NCI-H2196 treated with DMSO at 0.1 percent for 48 hours (cell line): ENCODE measurements at regions not wholly inside any gene's neighbourhood (a gene's known extent, or its start where the extent isn't known, plus 50 kb on each side); places are given as distances from the start of the nearest gene placed in this dataset.

ENCODE experiments used
- DNase-seq: peaks from one replicate; lab custom pipeline; 2025; ENCODE audit not compliant: unreplicated experiment; lab: John Stamatoyannopoulos, UW

- DNase-seq: no peak
These were observed 76.1 kb upstream of the IRF2BP2 start for GRCh38 chr1:234686035-234686434.

DNA sequence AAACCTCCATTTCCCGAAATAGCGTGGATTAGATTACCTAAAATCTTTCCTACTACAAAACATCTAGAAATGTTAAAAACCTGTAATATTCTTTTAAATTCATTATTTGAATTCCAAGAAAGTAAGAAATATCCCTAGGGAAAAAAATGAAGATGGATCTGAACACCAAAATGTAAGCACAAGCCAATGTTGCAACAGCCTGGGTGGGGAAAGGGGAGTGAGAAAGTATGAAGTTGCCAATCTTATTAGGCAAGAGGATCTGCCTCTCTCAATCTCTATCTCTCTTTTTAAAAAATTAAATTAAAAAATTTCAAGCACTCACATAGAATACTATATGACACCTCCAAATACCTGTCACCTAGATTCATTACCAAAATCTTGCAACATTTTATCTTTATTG, 74.9 kb upstream of the IRF2BP2 start:
- no peak for DNase-seq

- DNase-seq: no peak
These were observed 74.1 kb upstream of the IRF2BP2 start for GRCh38 chr1:234683861-234684632.

GRCh38 chr1:234683127-234683860, 73.3 kb upstream of the IRF2BP2 start:
- DNase-seq: no peak

- no peak for DNase-seq
These were observed 72.0 kb upstream of the IRF2BP2 start for GRCh38 chr1:234681990-234682389.

DNA sequence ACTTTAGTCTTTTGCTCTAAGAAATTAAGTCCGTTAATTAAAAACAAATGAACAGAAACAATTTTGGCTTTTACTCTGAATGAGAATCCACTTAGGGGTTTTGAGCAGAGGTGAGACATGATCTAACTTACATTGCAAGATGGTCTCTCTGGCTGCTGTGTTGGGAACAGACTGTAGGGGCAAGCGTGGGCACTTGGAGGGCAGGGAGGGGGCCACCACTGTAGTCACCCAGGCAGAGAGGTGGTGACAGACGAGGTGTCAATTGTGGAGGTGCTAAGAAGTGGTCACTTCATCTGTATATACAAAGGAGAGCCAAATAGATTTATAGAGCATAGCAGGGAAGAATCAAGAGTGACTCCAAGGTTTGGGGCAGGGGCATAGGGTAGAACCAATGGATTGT, 71.1 kb upstream of the IRF2BP2 start:
- no peak for DNase-seq

- no peak for DNase-seq
These were observed 70.4 kb upstream of the IRF2BP2 start for GRCh38 chr1:234680331-234680904.

DNA sequence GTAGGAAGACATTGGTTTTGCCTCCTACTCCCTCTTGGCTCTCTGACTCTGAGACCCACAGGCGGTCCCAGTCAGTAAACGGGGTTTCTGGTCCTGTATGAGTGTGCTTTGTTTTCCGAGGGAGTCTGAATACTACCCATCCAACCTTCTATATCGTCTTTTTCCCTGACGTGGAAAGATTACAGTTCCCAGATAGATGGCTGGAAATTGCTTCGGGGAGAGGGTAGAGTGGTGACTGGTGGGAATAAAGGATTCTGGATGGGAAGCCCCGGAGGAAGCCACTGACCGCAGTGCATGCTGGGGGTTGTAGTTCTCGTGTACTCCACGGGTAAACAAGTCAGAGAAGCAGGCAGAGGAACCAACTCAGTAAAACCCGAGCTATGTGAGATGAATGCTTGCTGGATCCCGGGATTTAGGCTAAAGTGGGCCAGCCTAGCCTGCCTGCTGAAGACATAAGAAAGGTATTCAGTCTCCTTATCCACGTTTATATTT, 66.2 kb upstream of the IRF2BP2 start:
- no peak for DNase-seq

DNA sequence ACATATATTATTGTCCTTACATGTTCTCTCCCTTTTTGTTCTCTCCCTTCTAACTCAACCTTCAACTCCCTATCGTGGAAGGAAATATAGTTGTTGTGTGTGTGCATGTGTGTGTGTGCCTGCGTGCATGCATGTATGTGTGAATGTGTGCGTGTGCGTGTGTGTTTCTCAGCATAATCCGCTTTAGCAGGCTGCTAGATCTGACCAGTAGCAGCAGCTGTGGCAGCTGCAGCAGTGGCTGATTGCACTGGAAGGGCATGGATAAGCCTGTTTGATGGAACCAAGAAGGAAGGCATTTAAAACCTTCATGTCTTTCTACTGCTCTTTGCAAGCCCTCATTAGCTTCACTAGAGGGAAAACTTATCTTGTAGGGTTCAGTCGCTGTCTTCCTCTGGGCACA, 65.6 kb upstream of the IRF2BP2 start:
- no peak for DNase-seq

GRCh38 chr1:234675006-234675405, 65.0 kb upstream of the IRF2BP2 start:
- no peak for DNase-seq

- DNase-seq: no peak
These were observed 64.3 kb upstream of the IRF2BP2 start for GRCh38 chr1:234674218-234674815.

DNA sequence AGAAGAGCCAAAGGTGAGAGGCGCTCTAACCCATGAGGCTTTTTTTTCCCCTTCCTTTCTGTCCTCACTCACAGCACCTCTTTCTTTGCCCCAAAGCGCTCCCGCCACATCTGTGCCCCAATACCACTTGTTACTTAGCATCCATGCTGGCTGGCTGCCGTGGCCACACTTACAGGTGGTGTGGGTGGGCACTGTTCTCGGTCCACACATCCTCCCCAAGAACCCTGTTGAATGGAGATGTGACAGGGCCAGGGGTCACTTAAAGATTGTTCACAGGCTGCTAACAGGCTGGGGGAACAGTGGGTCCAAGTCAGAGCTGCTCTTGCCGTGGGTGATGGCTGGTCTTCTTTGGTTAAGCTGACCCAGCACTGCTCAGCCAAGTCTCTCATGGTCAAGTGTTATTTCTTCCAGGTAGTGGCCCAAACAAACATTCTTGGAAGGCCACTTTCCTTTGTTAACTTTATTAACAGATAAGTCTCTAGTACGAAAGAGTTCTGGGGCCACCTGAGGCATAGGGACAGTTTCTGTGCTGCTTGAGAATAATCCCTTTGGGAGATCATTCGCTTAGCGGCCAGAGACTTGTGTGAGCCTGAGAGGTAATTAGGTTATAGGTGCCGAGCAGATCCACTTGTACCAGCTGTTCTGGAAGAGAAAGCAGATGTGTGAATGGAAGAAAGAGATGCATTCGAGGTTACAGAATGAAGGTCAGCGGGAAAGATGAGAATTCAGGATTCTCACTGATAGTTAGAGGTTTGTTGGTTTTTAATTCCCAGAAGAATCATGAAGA, 62.6 kb upstream of the IRF2BP2 start:
- no peak for DNase-seq

- no peak for DNase-seq
These were observed 61.1 kb upstream of the IRF2BP2 start for GRCh38 chr1:234670967-234671626.

- DNase-seq: no peak
These were observed 59.5 kb upstream of the IRF2BP2 start for GRCh38 chr1:234669499-234669898.

GRCh38 chr1:234668577-234668955, 58.6 kb upstream of the IRF2BP2 start:
- no peak for DNase-seq

DNA sequence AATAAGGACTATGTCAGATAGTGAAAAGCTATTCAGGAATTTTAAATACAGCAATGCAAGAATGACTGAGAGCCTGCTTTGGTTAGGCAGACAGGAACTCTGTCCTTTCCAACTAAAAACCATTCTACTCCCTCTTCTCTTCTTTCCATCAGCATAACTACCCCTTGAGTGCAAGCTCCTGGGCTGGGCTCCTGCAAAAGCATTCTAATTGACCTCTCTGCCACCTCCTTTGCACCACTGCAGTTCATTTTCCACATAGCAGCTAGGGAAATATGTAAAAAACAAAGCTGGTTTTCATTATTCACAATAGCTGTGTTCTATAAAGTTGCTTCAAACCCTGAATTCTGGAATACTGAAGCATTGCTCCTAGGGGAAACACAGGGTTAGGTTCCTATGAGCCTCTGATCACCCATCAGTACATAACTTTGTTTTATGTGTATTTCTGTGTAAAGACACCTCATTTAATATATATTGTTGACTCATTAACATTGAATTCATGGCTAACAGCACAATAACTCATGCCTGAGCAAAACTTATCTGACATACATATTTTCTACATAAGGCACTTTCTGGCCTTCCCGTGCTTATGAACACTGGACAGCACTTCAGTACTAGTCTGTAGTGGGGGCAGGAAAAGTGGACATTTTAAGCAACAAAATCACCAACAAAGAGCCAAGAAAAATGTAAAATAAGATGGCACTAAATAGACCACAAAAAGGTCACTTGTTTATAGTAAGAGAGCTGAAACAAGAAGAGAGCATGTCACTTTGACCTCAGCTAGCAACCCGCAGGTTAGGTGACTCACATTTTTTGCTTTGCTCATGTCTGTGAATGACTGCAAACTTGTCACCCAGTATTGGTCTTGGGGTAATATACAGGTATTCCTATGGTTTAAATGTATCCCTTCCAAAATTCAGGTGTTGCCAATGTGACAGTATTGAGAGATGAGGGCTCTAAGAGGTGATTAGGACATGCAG, 57.9 kb upstream of the IRF2BP2 start:
- DNase-seq: no peak

GRCh38 chr1:234666761-234667160, 56.8 kb upstream of the IRF2BP2 start:
- DNase-seq: no peak

DNA sequence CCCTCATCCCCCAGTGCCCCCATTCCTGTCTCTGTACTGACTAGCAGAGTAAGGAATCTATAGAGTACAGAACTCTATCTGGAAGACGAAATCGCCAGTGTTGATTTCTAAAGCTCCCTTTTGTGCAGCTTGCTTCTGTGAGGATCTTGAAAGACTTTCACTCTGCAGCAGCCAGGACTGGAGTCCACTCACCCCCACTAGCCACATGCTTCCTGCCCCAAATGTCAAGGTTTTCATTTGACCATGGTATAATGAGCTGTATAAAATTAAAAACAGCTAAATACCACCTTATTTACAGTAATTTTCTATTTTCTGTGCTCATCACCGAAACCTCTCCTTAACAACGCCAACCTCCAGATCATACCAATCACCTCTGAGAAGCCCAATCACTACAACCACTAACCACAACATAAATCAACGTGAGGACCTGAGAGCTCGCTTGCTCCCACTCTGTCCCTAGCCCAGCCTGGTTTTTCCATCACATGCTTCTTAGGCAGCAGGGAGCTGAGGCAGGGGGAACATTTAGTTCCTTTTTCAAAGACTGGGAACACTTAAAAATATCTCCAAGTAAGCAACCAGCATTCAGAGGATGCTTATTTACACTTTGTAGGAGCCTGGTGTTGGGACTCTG, 56.1 kb upstream of the IRF2BP2 start:
- DNase-seq: no peak

GRCh38 chr1:234662148-234662547, 52.2 kb upstream of the IRF2BP2 start:
- DNase-seq: no peak
